HCT116 (cell line): ENCODE measurements at regions not wholly inside any gene's neighbourhood (a gene's known extent, or its start where the extent isn't known, plus 50 kb on each side); places are given as distances from the start of the nearest gene placed in this dataset.

Experiments
- CTCF ChIP-seq, 3 experiments: fragments of 200-600 bp in 1 of 3; sonication (generic) in 1 of 3; IDR thresholded peaks in 2 of 3; conservative IDR thresholded peaks in 1 of 3; 2 replicates each; pipeline ENCODE4 v1.5.1; 2012 to 2017; ENCODE audit warnings: low read depth in 2 of 3, low read length in 2 of 3, antibody characterized with exemption in 1 of 3, borderline replicate concordance in 1 of 3, control low read depth in 1 of 3, mild to moderate bottlenecking in 1 of 3, mixed read lengths in 1 of 3, mixed run types in 1 of 3, moderate library complexity in 1 of 3; ENCODE audit not compliant: insufficient read depth in 1 of 3
- EZH2 ChIP-seq: fragments of 200-600 bp; sonication (generic); IDR thresholded peaks from 2 replicates; pipeline ENCODE4 v1.6.1; 2017; ENCODE audit warnings: antibody characterized with exemption, mixed run types
- EZH2phosphoT487 ChIP-seq: fragments of 200-600 bp; IDR thresholded peaks from 2 replicates; pipeline ENCODE4 v1.6.1; 2018; ENCODE audit warnings: antibody characterized with exemption, borderline replicate concordance
- POLR2A ChIP-seq: IDR thresholded peaks from 2 replicates; pipeline ENCODE4 v1.7.0; 2011; ENCODE audit warnings: borderline replicate concordance; ENCODE audit not compliant: insufficient read depth, insufficient read length; ENCODE audit errors: extremely low read depth
- POLR2AphosphoS5 ChIP-seq: IDR thresholded peaks from 2 replicates; pipeline ENCODE4 v1.6.1; 2011; ENCODE audit warnings: mild to moderate bottlenecking, low read depth, low read length, moderate library complexity

DNA sequence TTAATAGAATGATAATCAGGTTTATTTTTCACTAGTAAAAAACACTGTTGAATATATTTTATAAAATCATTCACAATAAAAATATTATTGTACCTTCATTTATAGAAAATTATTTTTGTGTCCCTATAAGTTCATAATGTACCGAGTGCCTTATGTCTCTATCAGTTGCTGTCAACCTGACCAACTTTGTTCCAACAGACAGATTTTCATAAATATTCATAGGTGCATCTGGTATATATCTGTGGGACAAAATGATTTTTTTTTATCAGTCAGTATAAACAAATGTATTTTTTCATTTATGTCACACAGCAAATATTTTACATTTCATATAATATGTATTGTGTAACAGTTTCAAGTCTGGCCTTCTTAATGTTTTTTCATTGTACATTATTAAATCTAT is 195.9 kb downstream of the HGF start:
- TF ChIP-seq CTCF (IDR thresholded peaks at IDR 0.05 in 2 of 3, conservative IDR thresholded peaks at IDR 0.05 in 1 of 3; ENCODE audit: borderline replicate concordance in 1 of 3, insufficient read depth in 1 of 3, low read depth in 2 of 3, low read length in 2 of 3) (no peak), POLR2A (no peak), EZH2phosphoT487 (no peak), POLR2AphosphoS5 (no peak), EZH2 (no peak)
